Activated naive CD8-positive, alpha-beta T cell treated with anti-CD3 and anti-CD28 coated beads, Interleukin-2, amount 10 ng/mL, durations not matched to agents 7 days and 5 days (primary cell): ENCODE measurements at regions not wholly inside any gene's neighbourhood (a gene's known extent, or its start where the extent isn't known, plus 50 kb on each side); places are given as distances from the start of the nearest gene placed in this dataset.
"Not testable (repeated sequence)": the region's sequence is repeated elsewhere in the genome, so short reads cannot be mapped to it uniquely, and the experiment has no call there.

ENCODE experiments used
- ATAC-seq: fragments of 150-1000 bp; cut with Tn5 transposase; one replicate; pipeline ENCODE4 v1.10.0; 2021; ENCODE audit warnings: low read depth, moderate library complexity
- POLR2A ChIA-PET: fragments of 350-600 bp; sonication (Branson Sonifier 250); formaldehyde crosslinking; loops from one replicate; lab custom pipeline; 2021; ENCODE audit warnings: antibody characterized with exemption; lab: Charles Lee
- DNase-seq: peaks from one replicate; pipeline ENCODE4 v3.0.0; 2021
- H3K27ac Mint-ChIP-seq: one replicate; pipeline ENCODE4 v1.8.0; 2022; ENCODE audit warnings: mild to moderate bottlenecking, mixed read lengths
- H3K27me3 Mint-ChIP-seq: one replicate; pipeline ENCODE4 v1.8.0; 2022; ENCODE audit warnings: mild to moderate bottlenecking, moderate library complexity, mixed read lengths
- H3K36me3 Mint-ChIP-seq: one replicate; pipeline ENCODE4 v1.8.0; 2021; ENCODE audit warnings: mild to moderate bottlenecking, mixed read lengths
- H3K4me1 Mint-ChIP-seq: one replicate; pipeline ENCODE4 v1.8.0; 2021; ENCODE audit warnings: mixed read lengths
- H3K4me3 Mint-ChIP-seq: one replicate; pipeline ENCODE4 v1.8.0; 2022; ENCODE audit warnings: mild to moderate bottlenecking, moderate library complexity, mixed read lengths
- H3K9me3 Mint-ChIP-seq: one replicate; pipeline ENCODE4 v1.8.0; 2021; ENCODE audit warnings: mixed read lengths

DNA sequence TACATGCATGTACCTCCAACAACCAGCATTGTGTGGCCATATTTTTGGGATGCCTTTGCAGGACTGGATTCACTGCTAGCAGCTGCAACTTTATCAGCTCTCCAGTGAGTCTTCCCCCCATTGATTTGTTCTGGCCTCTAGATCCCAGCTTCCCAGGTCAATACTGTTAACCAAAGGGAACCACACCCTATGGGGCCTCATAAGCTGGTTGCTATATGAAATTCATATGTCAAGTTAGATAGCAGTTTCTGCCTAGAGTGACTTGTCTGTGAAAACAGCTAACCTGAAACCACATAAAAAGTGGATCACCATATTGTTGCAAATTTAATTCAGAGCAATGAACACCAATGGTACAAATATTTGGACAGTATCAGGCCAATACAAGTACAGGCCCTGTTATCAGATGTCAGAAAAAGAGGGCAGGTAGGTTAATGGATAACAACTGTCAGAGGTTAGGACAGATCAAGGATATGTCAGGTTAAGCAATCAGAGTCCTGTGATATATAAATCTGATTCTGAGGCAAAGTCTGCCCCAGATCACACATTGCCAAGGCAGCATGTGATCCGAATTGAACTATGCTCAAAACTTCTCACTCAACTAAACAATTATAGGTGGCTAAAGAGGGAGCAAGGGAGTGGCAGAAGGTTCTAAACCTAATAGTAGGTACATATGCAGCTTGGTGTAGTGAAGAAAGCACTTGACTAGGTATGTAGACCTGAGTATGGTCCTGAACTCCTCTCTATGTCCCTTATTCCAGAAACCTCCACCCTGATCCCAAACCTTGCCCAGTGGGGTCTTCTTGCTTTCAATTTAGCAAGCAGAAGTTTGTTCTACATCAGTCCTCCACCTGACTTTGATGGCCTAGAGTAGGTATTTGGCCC lies 94.7 kb upstream of the FOXN2 start:
- POLR2A ChIA-PET, result no interaction called here
- no peak for DNase-seq
- H3K36me3 Mint-ChIP-seq, result no peaks in the 10 kb centered on the region
- H3K4me3 Mint-ChIP-seq, result no peak overlapping the region
- peaks cover 1% of the 10 kb centered on the region for H3K9me3 Mint-ChIP-seq
- H3K4me1 Mint-ChIP-seq, result peaks cover 2% of the 10 kb centered on the region
- no peak overlapping the region for H3K27ac Mint-ChIP-seq
- H3K27me3 Mint-ChIP-seq, result no peaks in the 10 kb centered on the region
- ATAC-seq, result no peak

DNA sequence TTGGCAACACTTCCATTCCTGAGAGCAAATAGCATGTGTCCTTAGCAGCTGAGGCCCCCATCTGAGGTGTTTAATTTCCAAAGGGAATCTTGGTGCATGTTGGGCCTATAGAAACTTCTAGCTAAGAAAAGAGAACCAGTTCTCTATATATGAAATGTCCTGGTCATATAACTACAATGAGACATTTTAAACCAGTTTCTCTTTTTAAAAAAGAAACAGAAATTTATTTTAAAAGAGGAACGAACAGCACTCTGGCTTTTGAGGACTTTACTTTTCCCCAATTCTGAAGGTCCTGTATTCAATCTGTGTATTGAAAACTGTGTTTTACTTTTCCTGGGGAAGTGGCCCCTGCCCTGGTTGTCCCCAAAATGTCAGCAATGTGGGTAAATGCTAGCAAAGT lies 94.0 kb upstream of the FOXN2 start:
- Mint-ChIP-seq H3K27me3 (no peaks in the 10 kb centered on the region), H3K27ac (no peak overlapping the region), H3K4me3 (no peak overlapping the region), H3K4me1 (peaks cover 2% of the 10 kb centered on the region), H3K9me3 (peaks cover 1% of the 10 kb centered on the region), H3K36me3 (no peaks in the 10 kb centered on the region)
- ATAC-seq, result no peak
- no peak for DNase-seq
- POLR2A ChIA-PET, result interaction anchor here (0.6 kb wide), 1 partner anchor 12 kb away, joined by 3 read pairs; no protein-coding TSS in a partner anchor

DNA sequence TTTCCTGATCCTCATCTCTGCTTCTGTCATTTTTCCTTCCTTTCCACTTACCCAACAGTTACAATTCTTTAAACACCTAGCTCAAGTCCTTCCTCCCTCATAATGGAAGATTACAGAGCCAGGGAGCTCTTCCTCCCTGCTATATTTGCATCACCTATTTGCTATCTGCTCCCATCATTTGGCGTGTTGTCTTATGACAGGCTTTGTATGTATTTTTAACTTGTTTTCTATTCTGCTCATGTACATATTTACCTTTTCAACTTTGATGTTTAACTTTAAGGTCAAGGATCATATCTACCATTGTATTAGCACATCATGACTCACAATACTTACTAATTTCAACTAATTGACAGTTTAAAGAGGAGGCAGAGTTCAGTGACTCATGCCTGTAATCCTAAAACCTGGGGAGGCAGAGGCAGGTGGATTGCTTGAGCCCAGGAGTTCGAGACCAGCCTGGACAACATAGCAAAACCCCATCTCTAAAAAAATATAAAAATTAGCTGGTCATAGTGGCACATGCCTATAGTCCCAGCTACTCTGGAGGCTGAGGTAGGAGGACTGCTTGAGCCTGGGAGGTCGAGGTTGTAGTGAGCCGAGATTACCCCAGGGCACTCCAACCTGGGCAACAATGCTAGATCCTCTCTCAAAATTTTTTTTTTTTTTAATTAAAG lies 92.5 kb upstream of the FOXN2 start:
- POLR2A ChIA-PET, result no interaction called here
- DNase-seq (no peak), ATAC-seq (no peak)
- peaks cover 2% of the 10 kb centered on the region for H3K4me1 Mint-ChIP-seq
- H3K4me3 Mint-ChIP-seq, result no peak overlapping the region
- no peaks in the 10 kb centered on the region for H3K36me3 Mint-ChIP-seq
- H3K27ac Mint-ChIP-seq, result no peak overlapping the region
- peaks cover 1% of the 10 kb centered on the region for H3K9me3 Mint-ChIP-seq
- H3K27me3 Mint-ChIP-seq, result no peaks in the 10 kb centered on the region

DNA sequence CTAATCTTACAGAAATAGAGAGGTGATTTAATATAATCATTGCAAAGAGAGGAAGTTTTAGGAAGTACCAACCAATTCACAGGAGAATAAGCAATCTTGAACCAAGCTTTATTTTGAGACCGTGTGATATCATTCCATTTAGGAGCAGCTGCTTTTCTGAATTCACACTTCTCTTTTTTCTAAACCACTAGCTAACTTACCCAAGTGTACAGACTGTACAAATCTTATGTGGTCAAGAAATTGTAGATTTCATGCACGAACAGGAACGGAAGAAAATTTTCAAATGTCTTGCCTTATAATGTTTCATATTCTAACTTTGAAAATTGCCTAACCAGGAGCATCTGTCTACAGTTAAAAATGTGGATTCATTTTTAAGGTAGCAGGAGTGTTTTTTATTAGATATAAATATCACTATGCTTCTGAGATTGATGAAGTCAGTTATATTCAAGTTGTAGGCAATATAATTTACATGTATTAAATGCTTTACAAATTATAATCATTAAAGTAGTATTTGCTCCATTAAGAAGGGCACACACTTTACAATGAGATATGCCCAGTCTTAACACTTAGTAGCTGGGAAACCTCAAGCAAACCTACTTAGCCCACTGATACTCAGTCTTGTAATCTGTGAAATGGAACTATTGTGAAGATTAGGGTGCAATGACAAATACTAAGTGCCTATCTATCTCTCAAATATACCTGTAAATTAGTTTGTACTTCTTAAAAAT lies 86.7 kb upstream of the FOXN2 start:
- no peak for ATAC-seq
- peaks cover 1% of the 10 kb centered on the region for H3K36me3 Mint-ChIP-seq
- H3K27ac Mint-ChIP-seq, result no peak overlapping the region
- H3K4me1 Mint-ChIP-seq, result peaks cover 1% of the 10 kb centered on the region
- H3K9me3 Mint-ChIP-seq, result peaks cover 4% of the 10 kb centered on the region
- H3K4me3 Mint-ChIP-seq, result no peak overlapping the region
- POLR2A ChIA-PET, result no interaction called here
- no peaks in the 10 kb centered on the region for H3K27me3 Mint-ChIP-seq
- DNase-seq, result no peak

DNA sequence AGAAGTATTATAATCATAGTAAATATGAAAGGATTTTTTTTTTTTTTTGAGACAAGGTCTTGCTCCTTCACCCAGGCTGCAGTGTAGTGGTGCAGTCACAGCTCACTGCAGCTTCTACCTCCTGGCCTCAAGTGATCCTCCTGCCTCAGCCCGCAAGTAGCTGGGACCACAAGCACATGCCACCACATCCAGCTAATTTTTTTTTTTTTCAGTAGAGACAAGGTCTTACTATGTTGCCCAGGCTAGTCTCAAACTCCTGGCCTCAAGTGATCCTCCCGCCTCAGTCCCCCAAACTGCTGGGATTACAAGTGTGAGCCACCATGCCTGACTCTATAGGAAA lies 86.2 kb upstream of the FOXN2 start:
- POLR2A ChIA-PET, result no interaction called here
- Mint-ChIP-seq H3K4me3 (no peak overlapping the region), H3K9me3 (peaks cover 4% of the 10 kb centered on the region), H3K27me3 (no peaks in the 10 kb centered on the region), H3K36me3 (peaks cover 4% of the 10 kb centered on the region), H3K4me1 (peaks cover 6% of the 10 kb centered on the region), H3K27ac (no peak overlapping the region)
- ATAC-seq, result no peak
- no peak for DNase-seq

DNA sequence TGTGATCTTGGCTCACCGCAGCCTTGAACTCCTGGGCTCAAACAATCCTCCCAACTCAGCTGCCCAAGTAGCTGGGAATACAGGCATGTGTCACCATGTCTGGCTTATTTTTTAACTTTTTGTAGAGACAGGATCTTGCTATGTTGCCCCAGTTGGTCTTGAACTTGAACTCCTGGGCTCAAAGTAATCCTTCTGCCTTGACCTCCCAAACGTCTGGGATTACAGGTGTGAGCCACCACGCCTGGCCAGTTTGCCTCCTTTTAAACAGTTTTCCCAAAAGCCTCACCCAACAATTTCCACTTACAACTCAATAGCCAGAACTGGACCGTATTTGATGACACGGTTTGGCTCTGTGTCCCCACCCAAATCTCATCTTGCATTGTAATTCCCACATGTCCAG lies 85.4 kb upstream of the FOXN2 start:
- H3K36me3 Mint-ChIP-seq, result peaks cover 4% of the 10 kb centered on the region
- DNase-seq (no peak), ATAC-seq (no peak)
- no peak overlapping the region for H3K27ac Mint-ChIP-seq
- no peaks in the 10 kb centered on the region for H3K27me3 Mint-ChIP-seq
- H3K4me3 Mint-ChIP-seq, result no peak overlapping the region
- H3K4me1 Mint-ChIP-seq, result peaks cover 6% of the 10 kb centered on the region
- POLR2A ChIA-PET, result no interaction called here
- H3K9me3 Mint-ChIP-seq, result peaks cover 2% of the 10 kb centered on the region

DNA sequence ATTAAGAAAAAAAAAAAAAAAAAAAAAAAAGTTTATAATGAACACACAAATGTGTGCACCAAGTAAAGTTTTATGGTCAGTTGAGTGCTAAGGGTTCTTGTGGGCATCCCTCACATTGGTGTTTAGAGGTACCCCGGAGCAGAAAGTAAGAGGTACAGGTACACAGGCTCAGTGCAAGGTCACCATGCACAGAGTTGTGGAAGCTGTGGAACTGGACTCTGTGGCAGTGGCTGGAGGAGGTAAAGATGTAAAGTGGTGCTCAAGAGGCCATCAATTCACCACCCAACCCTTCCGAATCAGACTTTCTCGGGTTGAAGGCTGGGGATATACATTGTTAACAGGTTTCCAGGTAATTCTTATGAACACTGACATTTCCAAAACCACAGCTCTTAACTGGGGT lies 83.6 kb upstream of the FOXN2 start:
- Mint-ChIP-seq H3K36me3 (peaks cover 4% of the 10 kb centered on the region), H3K9me3 (peaks cover 2% of the 10 kb centered on the region), H3K27me3 (no peaks in the 10 kb centered on the region), H3K4me1 (peaks cover 6% of the 10 kb centered on the region), H3K4me3 (no peak overlapping the region), H3K27ac (no peak overlapping the region)
- DNase-seq, result no peak
- POLR2A ChIA-PET, result no interaction called here
- ATAC-seq, result no peak

DNA sequence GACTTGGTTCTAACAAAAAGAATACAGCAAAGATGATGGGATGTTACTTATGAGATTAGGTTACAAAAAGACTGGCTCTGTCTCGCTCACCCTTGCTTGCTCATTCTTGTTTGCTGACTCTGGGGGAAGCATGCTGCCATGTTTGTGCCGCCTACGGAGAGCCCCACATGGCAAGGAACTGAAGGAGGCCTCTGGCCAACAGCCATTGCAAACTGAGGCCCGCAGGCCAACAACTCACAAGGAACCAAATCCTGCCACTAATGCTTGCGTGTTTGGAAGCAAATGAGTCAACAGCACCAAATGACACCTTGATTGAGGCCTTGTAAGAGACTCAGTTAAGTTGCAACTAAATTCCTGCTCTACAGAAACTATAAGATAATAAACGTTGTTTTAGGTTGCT lies 82.1 kb upstream of the FOXN2 start:
- POLR2A ChIA-PET, result no interaction called here
- DNase-seq, result no peak
- ATAC-seq, result no peak

DNA sequence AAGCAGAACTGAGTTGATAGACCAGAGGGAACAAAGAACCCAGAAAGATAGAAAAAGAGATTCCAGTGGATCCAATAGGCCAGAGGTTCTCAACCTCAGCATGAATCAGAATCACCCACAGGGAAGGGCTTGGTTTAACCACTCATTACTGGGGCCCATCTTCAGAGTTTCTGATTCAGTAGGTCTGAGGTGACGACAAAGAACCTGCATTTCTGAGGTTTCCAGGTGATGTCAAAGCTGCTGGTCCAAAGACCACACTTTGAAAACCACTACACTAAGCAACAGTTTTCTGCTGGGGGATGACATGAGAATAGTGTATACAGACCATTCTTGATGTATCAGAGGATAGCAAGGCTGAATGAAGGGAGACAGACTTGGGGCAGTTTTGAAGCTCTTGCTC lies 81.5 kb upstream of the FOXN2 start:
- peaks cover 3% of the 10 kb centered on the region for H3K36me3 Mint-ChIP-seq
- POLR2A ChIA-PET, result no interaction called here
- peaks cover 10% of the 10 kb centered on the region for H3K4me1 Mint-ChIP-seq
- peak; percentile 77 for ATAC-seq
- no peak overlapping the region for H3K4me3 Mint-ChIP-seq
- peaks cover 2% of the 10 kb centered on the region for H3K9me3 Mint-ChIP-seq
- no peak for DNase-seq
- no peak overlapping the region for H3K27ac Mint-ChIP-seq
- no peaks in the 10 kb centered on the region for H3K27me3 Mint-ChIP-seq

More for the DNA sequence above, 82.1 kb upstream of the FOXN2 start:
- Mint-ChIP-seq H3K27me3 (no peaks in the 10 kb centered on the region), H3K9me3 (peaks cover 2% of the 10 kb centered on the region), H3K27ac (no peak overlapping the region), H3K36me3 (peaks cover 4% of the 10 kb centered on the region), H3K4me3 (no peak overlapping the region), H3K4me1 (peaks cover 10% of the 10 kb centered on the region)

DNA sequence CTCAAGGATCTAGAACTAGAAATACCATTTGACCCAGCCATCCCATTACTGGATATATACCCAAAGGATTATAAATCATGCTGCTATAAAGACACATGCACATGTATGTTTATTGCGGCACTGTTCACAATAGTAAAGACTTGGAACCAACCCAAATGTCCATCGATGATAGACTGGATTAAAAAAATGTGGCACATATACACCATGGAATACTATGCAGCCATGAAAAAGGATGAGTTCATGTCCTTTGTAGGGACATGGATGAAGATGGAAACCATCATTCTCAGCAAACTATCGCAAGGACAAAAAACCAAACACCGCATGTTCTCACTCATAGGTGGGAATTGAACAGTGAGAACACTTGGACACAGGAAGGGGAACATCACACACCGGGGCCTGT lies 80.7 kb upstream of the FOXN2 start:
- DNase-seq, POLR2A ChIA-PET, H3K9me3 Mint-ChIP-seq, H3K27me3 Mint-ChIP-seq, H3K36me3 Mint-ChIP-seq, ATAC-seq, H3K27ac Mint-ChIP-seq, H3K4me3 Mint-ChIP-seq: not testable (repeated sequence)
- H3K4me1 Mint-ChIP-seq, result peaks cover 10% of the 10 kb centered on the region

DNA sequence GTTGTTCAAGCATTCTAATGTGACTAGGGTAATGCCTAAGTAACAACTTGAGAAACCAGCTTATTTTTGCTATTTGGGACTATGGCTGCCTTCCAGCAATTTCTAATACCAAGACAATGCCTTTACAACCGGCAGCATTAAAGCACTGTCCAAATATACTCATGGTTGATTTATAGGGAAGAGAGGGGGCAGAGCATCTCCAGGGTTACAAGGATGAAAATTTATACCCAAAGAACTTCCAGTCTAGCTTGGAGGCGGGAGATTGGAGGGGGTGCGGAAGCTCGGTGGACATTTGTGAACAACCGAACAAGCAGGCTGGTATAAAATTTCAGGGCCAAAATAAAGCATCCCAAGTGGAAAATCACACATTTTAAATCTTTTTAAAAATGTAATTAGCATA lies 79.4 kb upstream of the FOXN2 start:
- DNase-seq, result no peak
- ATAC-seq, result no peak
- H3K9me3 Mint-ChIP-seq, result no peaks in the 10 kb centered on the region
- no peak overlapping the region for H3K27ac Mint-ChIP-seq
- POLR2A ChIA-PET, result no interaction called here
- peaks cover 10% of the 10 kb centered on the region for H3K4me1 Mint-ChIP-seq
- no peaks in the 10 kb centered on the region for H3K27me3 Mint-ChIP-seq
- peaks cover 3% of the 10 kb centered on the region for H3K36me3 Mint-ChIP-seq
- H3K4me3 Mint-ChIP-seq, result no peak overlapping the region

DNA sequence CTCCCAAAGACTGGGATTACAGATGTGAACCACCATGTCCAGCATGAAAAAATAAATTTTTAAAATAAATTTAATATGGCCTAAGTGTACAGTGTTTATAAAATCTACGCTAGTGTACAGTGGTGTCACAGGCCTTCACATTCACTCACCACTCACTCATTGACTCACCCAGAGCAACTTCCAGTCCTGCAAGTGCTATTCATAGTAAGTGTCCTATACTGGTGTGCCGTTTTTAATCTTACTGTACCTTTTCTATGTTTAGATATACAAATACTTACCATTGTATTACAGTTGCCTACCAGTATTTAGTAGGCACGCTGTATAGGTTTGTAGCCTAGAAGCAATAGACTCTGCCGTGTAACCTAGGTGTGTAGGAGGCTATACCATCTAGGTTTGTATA lies 76.1 kb upstream of the FOXN2 start:
- H3K27ac Mint-ChIP-seq, result no peak overlapping the region
- ATAC-seq (no peak), DNase-seq (no peak)
- peaks cover 2% of the 10 kb centered on the region for H3K36me3 Mint-ChIP-seq
- H3K9me3 Mint-ChIP-seq, result no peaks in the 10 kb centered on the region
- H3K27me3 Mint-ChIP-seq, result no peaks in the 10 kb centered on the region
- POLR2A ChIA-PET, result no interaction called here
- no peak overlapping the region for H3K4me3 Mint-ChIP-seq
- peaks cover 6% of the 10 kb centered on the region for H3K4me1 Mint-ChIP-seq

DNA sequence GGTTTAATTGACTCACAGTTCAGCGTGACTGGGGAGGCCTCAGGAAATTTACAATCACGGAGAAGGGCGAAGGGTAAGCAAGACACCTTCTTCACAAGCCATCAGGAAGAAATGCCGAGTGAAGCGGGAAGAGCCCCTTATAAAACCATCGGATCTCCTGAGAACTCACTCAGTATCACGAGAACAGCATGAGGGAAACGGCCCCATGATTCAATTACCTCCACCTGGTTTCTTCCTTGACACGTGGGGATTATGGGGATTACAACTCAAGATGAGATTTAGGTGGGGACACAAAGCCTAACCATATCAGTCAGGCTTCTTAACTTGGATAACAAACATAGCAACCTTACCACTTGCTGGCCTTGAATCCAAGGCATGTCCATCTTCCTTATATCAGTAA lies 73.6 kb upstream of the FOXN2 start:
- Mint-ChIP-seq H3K4me3 (no peak overlapping the region), H3K9me3 (no peaks in the 10 kb centered on the region), H3K27me3 (no peaks in the 10 kb centered on the region), H3K4me1 (peaks cover 6% of the 10 kb centered on the region), H3K36me3 (peaks cover 2% of the 10 kb centered on the region), H3K27ac (no peak overlapping the region)
- no peak for DNase-seq
- ATAC-seq, result no peak
- POLR2A ChIA-PET, result no interaction called here
